ENCODE measurements at regions not wholly inside any gene's neighbourhood (a gene's known extent, or its start where the extent isn't known, plus 50 kb on each side); places are given as distances from the start of the nearest gene placed in this dataset.
"Not testable (repeated sequence)": the region's sequence is repeated elsewhere in the genome, so short reads cannot be mapped to it uniquely, and the experiment has no call there.

DNA sequence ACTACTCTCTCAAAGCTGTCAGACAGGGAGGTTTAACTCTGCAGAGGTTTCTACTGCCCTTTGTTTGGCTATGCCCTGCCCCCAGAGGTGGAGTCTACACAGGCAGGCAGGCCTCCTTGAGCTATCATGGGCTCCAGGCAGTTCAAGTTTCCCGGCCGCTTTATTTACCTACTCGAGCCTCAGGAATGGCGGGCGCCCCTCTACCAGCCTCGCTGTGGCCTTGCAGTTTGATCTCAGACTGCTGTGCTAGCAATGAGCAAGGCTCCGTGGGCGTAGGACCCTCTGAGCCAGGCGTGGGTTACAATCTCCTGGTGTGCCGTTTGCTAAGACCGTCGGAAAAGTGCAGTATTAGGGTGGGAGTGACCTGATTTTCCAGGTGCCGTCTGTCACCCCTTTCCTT, 124.3 kb downstream of the PTCHD1 start:
- H3K27me3 ChIP-seq (replicated peaks); H3K36me3 ChIP-seq (replicated peaks); DNase-seq; H3K4me3 ChIP-seq (ENCODE audit: low read depth, low read length); H3K27ac ChIP-seq; in situ Hi-C loops (cut with HindIII; ENCODE audit: low pct_ligation_motif_present, low sequenced_read_pairs): not testable (repeated sequence)

- Histone ChIP-seq H3K27ac (no peak overlapping the region), H3K36me3 (replicated peaks) (no peaks in the 10 kb centered on the region), H3K4me3 (ENCODE audit: low read depth, low read length) (no peak overlapping the region), H3K27me3 (replicated peaks) (no peaks in the 10 kb centered on the region)
- in situ Hi-C loops (cut with HindIII; ENCODE audit: low pct_ligation_motif_present, low sequenced_read_pairs), result no loop called here
- TF ChIP-seq, protein P1, sequence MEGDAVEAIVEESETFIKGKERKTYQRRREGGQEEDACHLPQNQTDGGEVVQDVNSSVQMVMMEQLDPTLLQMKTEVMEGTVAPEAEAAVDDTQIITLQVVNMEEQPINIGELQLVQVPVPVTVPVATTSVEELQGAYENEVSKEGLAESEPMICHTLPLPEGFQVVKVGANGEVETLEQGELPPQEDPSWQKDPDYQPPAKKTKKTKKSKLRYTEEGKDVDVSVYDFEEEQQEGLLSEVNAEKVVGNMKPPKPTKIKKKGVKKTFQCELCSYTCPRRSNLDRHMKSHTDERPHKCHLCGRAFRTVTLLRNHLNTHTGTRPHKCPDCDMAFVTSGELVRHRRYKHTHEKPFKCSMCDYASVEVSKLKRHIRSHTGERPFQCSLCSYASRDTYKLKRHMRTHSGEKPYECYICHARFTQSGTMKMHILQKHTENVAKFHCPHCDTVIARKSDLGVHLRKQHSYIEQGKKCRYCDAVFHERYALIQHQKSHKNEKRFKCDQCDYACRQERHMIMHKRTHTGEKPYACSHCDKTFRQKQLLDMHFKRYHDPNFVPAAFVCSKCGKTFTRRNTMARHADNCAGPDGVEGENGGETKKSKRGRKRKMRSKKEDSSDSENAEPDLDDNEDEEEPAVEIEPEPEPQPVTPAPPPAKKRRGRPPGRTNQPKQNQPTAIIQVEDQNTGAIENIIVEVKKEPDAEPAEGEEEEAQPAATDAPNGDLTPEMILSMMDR (IDR thresholded peaks at IDR 0.05; ENCODE audit: low read depth, low read length, missing control alignments), result no peak
- no peak for DNase-seq
Measured at GRCh38 chrX:23465105-23465791, 130.6 kb downstream of the PTCHD1 start.

DNA sequence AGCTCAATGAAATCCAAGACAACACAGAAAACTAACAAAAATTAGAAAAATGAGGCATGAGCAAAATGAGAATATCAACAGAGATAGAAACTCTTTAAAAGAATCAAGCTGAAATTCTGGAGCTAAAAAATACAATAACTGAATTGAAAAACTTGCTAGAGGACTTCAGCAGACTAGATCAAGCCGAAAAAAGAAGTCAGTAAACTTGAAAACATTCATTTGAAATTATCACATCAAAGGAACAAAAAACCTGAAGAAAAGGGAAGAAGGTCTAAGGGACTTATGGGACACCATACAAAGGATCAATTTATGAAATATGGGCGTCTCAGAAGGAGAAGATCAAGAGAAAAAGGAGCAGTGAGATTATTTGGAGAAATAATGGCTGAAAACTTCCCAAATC, 131.3 kb downstream of the PTCHD1 start:
- Histone ChIP-seq H3K27ac (no peak overlapping the region), H3K36me3 (replicated peaks) (no peaks in the 10 kb centered on the region), H3K27me3 (replicated peaks) (no peaks in the 10 kb centered on the region), H3K4me3 (ENCODE audit: low read depth, low read length) (no peak overlapping the region)
- no peak for DNase-seq
- in situ Hi-C loops (cut with HindIII; ENCODE audit: low pct_ligation_motif_present, low sequenced_read_pairs), result no loop called here
- TF ChIP-seq, protein P1 (IDR thresholded peaks at IDR 0.05; ENCODE audit: low read depth, low read length, missing control alignments), result no peak

DNA sequence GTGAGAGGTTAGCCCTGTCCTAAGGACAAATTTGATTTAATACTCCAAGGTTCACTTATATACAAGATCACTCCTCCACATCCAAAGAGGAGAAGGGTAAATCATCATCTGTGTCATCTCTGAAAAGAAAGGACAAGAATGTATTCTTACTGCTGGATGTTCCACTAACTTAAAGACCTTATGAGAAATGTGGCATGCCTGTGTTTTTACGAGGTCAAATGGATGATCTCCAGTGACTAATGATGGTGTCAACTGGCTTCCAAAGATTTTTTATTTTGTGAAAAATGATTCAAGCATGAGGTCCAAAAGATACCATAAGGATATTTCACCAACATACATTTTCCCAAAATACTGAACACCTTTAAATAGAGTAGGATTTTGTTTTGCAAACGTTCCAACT, 143.4 kb downstream of the PTCHD1 start:
- TF ChIP-seq, protein P1 (IDR thresholded peaks at IDR 0.05; ENCODE audit: low read depth, low read length, missing control alignments), result no peak
- Histone ChIP-seq H3K4me3 (ENCODE audit: low read depth, low read length) (no peak overlapping the region), H3K27ac (no peak overlapping the region), H3K27me3 (replicated peaks) (no peaks in the 10 kb centered on the region), H3K36me3 (replicated peaks) (no peaks in the 10 kb centered on the region)
- peak; percentile 22 for DNase-seq
- in situ Hi-C loops (cut with HindIII; ENCODE audit: low pct_ligation_motif_present, low sequenced_read_pairs), result no loop called here

DNA sequence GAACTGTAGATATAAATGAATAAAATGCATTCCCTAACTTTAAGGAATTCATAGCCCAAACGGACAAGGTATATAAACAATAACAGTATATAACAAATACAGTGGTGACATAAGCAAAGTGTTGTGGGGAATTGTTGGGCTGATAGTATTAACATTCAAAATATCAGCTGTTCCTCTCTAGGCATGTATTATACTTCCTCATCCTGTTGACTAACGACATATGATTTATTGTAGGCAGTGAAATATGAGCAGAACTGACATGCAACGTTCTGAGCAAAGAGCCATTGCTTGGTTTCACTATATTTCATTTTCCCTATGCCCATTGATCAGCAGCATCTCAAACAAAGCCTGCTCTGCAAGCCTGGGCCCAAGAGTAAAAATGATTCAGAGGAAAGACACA, 143.9 kb downstream of the PTCHD1 start:
- in situ Hi-C loops (cut with HindIII; ENCODE audit: low pct_ligation_motif_present, low sequenced_read_pairs), result no loop called here
- no peak overlapping the region for H3K27ac ChIP-seq
- TF ChIP-seq, protein P1 (IDR thresholded peaks at IDR 0.05; ENCODE audit: low read depth, low read length, missing control alignments), result no peak
- DNase-seq, result no peak
- H3K27me3 ChIP-seq (replicated peaks), result no peaks in the 10 kb centered on the region
- no peak overlapping the region for H3K4me3 ChIP-seq (ENCODE audit: low read depth, low read length)
- H3K36me3 ChIP-seq (replicated peaks), result no peaks in the 10 kb centered on the region

DNA sequence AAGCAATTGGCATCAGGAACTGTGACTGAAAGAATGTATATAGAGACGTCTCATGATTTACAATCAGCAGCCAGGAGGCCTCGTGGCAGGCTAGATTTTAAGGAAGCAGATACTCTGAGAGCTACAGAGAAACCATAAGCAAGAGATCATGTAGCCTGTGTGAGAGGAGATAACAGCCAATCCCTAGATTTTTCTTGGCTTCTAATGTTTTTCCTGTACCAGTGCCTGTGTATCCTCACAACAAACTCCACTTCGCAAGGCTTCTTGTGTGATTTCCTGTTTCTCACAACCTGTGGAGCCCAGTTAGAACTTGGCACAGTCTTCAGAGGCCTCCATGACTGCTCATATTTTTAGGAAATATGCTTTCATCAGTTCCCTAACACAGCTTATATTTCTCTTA, 147.9 kb downstream of the PTCHD1 start:
- H3K27me3 ChIP-seq (replicated peaks), result no peaks in the 10 kb centered on the region
- no peaks in the 10 kb centered on the region for H3K36me3 ChIP-seq (replicated peaks)
- H3K4me3 ChIP-seq (ENCODE audit: low read depth, low read length), result no peak overlapping the region
- in situ Hi-C loops (cut with HindIII; ENCODE audit: low pct_ligation_motif_present, low sequenced_read_pairs), result no loop called here
- no peak overlapping the region for H3K27ac ChIP-seq
- no peak for DNase-seq
- TF ChIP-seq, protein P1 (IDR thresholded peaks at IDR 0.05; ENCODE audit: low read depth, low read length, missing control alignments), result no peak
